Left hindlimb (tissue), 1 donor: ENCODE measurements at regions not wholly inside any gene's neighbourhood (a gene's known extent, or its start where the extent isn't known, plus 50 kb on each side); places are given as distances from the start of the nearest gene placed in this dataset.

ENCODE experiments used
- DNase-seq: peaks from one replicate; pipeline ENCODE4 v3.0.0-alpha.2; 2018

DNA sequence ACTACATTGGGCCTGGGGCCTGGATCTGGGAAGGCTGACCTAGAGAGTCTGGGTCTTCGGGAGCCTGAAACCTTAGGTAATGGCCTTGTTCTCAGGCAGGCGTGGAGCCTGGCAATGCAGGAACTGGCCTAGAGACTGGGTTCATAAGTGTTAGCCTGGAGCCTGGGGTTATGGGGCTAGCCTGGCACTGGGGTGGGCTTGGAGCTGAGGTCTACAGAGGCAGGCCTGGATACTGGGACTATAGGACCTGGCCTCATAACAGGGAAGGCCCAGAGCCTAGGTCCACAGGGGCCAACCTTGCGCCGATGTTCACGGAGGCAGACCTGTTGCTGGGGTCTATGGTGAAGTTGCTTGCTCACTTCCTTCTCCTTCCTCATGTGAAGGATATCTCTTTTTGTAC is 843.8 kb upstream of the GJE1 start:
- no peak for DNase-seq

DNA sequence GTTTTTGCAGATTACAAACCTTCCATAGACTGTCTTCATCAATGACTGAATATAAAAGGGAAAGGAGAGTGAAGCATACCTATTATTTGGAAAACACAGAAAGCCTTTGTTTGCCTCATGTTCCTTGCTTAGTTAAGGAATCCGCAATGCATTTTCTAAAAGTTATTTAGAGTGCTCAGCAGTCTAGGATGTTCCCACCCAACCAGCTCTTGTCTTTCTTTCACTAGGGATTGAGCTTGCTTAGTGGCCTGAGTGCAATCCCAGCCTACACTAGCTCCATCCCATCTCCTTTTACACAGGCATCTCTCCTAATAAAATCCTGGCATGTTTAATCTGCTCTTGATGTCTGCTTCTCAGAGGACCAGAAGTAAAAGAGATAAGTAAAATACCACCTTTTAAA is 850.5 kb upstream of the GJE1 start:
- no peak for DNase-seq

DNA sequence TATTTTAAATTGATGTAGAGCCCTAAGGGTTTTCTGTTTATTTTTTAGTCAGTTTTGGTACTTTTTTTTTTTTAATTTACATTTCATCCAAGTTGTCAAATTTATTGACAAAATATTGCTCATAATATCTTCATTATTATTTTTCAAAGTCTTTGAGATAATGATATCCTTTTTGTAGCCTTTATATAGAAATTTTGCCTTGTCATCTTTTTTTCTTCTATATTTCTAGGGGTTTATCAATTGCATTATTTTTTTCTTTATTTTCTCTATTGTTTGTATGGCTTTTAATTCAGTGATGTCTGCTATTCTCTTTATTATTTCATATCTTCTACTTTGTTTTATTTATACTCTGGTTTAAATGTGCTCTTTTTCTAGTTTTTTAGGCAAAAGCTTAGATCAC is 863.0 kb upstream of the GJE1 start:
- DNase-seq = no peak

DNA sequence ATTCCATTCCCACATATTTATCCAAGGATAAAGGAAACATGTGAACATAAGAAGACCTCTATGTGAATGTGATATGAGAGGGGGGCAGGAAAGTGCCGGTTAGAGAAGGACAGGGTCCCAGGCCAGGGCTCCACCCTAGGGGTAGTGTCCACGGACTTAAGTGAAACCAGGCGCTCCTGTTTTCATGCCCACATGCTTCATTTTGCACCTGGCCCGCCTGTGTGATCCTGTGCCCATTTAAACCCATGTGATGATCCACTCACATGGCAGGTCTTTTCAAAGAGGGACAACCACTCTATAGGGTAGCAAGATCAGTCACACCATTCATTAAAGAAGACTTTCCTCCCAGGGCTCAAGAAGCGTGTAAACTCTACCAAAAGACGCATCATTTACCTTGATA is 865.3 kb upstream of the GJE1 start:
- DNase-seq = no peak

DNA sequence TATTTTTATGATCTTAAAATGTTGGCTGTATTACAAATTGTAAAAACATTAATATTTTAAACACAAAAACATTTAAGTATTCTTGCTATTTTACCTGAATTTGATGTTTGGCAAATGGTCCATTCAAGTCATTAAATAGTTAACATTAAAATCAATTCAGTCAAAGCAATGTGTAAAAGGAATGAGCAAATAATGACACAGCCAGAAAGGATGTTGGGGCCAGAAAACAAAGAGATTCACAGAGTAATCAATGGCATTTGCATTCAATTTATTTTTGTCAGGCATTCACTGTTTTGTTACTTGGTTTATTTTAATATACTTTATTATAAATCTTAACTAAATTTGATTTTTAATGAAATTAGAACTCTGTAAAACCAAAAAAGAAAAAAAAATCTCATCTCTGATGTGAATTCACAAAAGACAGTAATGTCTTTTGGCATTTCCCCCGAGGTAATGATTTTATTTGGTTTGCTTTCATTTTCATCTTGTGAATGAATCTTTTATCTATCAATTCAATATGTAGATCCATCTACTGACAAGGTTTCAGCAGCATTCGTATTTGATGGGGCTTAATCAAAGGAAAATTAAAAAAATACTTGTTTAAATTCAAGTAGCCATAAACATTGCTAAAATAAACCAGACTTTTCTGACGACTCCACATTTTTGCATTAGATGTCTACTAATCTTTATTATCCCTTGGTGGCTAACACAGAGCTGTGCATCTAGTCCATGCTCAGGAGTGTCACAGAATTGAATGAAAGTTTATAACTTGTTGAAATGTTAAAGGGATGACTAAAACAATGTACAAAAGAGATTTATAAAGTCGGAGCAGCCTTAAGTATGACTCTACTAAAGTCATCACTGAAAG is 866.7 kb upstream of the GJE1 start:
- DNase-seq = no peak

DNA sequence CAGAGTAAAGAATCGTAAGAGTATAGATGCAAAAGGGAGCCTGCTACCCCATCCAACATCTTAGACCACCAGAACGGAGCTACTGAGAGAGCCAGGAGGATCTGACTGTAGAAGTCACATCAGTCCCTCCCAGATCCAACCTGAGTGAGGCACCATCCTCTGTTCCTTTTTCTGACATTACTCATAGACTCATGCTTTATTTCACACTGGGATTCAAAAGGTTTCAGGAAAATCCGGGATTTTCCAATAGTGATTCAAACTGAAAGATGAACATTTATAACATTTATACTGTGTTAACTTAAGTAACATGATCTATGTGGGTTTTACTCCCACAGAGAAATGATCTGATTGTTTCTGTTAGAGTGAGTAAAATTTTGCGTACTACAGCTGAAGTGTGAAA is 868.6 kb upstream of the GJE1 start:
- no peak for DNase-seq

DNA sequence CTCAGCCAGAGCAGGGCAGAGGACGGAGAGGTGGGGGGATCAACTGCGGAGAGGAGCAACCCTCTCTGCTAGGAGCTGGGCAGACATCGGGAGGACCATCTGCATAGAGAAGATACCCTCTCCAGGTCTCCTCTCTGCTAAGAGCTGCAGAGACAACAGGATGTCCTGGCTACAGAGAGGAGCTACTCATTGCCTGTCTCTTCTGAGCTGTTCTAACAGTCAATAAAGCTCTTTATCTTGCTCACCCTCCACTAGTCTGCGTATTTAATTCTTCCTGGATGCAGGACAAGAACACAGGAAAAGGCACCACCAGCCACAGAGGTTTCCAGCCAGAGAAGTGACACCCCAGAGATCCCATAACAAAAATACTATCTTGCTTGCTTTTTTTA is 871.1 kb upstream of the GJE1 start:
- no peak for DNase-seq

DNA sequence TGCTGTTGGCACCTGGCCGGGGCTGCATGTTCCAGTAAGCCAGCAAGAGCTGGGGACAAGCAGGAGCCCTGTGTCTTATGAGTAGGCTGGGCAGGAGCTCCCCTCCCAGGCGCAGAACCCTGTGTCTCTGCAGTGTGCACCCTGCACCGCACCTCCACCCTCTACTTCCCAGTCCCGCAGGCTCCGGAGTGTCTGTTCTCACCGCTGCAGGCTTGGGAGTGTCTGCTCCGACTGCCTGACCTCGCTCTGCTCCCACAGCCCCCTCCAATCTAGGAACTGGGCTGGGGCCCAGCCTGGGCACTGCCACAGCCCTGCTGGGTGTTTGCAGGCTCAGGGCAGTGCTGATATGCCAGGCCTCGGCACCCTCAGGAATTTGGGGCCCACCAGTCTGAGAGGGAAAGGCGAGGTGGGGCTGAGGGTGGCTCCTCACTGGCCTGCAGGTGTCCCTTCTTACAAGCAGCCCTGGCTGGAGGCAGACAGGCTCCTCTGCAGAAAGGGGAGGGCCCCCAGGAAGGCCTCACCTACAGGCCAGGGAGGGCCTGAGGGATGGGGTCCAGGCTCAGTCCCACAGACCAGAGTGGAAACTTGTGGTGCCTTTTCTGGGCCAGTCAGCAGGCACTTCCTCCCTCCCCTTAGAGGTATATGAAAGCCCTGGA is 871.6 kb upstream of the GJE1 start:
- DNase-seq = no peak

DNA sequence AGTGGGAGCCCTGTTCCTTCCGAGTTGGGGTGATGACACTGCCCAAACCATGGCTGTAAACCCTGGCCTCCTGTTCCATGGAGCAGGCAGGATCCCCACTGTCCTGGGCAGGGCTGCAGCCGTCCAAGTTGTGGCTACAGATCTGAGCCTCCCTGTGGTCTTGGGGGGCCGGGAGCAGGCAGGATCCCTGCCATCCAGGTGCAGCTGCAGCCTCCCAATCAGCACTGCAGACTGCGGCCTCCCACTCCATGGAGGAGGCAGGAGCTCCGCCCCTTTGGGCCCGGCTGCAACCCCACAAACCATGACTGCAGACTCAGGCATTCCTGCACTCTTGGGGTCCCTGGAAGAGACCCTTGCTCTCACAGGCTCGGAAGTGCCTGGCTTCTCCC is 872.1 kb upstream of the GJE1 start:
- no peak for DNase-seq

DNA sequence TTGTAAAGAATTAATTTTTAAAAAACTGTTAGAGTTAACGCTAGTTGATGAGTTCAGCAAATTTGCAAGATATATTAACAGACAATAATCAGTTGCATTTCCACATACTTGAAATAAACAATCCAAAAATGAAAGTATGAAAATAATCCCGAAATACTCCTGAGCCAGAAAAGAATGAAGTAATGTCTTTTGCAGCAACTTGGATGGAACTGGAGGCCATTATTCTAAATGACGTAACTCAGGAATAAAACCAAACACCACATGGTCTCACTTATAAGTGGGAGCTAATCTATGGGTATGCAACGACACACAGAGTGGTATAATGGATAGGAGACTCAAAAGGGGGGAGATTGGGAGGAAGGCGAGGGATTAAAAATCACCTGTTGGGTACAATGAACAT is 872.9 kb upstream of the GJE1 start:
- no peak for DNase-seq

DNA sequence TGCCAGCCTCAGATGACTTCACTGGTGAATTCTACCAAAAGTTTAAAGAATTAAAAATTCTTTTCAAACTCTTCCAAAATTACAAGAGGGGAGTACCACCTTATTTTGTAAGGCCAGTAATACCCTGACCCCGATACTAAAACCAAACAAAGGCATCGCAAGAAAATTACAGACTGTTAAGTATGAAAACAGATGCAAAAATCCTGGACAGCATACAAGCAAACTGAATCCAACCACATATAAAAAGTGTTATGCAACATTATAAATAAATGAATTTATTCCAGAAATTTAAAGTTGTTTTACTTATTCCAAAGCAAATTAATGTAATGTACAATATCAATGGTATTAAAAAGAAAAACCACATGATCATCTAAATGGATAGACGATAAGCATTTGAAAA is 873.6 kb upstream of the GJE1 start:
- DNase-seq = no peak

DNA sequence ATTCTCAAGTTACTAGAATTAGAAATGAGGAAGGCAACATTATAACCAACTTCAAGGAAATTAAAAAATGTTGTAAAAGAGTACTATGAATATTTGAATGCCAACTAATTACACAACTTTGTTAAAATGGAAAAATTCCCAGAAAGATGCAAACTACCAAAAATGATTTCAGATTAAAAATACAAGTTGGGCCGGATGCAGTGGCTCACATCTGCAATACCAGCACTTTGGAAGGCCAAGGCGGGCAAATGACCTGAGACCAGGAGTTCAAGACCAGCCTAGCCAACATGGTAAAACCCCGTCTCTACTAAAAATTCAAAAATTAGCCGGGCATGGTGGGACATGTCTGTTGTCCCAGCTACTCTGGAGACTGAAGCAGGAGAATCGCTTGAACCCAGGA is 874.2 kb upstream of the GJE1 start:
- no peak for DNase-seq

DNA sequence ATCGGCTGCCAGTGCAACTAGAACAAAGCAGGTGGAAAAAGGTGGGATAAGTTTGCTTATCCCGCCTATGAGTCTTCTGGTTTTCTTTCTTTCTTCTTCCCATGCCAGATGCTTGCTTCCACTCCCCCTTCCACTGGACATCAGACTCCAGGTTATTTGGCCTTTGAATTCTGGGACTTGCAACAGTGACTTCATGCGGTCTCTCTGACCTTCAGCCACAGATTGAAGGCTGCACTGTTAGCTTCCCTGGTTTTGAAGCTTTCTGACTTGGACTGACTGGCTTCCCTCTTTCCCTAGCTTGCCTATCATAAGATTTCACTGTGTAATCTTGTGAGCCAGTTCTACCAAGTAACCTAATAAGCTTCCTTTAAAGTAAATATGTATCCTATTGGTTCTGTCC is 878.4 kb upstream of the GJE1 start:
- no peak for DNase-seq

DNA sequence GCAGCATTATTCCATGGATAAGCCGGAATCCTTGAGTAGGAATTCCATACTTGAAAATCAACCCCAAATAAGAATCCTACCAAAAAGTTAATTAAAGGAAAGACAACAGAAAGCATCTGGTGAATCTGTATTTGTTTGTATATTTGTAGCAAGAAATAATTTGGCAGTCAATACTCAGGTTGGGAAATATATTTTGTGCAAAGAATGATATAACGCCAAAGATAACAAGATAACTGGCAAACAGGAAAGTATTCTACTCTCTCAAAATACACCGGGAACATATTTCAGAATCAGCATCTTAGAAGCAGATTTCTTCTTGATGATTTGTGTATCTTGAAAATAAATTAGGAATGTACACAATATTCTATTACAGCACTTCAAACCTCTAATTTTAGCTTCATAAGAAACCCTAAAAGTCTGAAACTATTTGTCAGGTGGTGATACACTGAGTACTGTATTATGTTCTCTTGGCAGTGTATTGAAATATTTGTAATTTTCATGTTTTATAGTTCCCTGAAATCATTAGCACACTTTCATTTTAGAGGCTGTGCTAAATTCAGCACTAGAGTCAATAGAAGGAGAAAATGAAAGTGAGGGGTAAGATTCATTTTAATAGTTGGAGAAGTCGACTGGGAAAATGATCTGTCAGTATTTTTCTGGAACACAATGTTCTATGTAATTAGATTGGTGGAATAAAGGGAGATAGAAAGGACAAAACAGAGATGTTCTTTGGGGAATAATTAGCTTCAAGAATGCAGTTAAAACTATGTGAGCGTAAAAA is 879.7 kb upstream of the GJE1 start:
- no peak for DNase-seq

DNA sequence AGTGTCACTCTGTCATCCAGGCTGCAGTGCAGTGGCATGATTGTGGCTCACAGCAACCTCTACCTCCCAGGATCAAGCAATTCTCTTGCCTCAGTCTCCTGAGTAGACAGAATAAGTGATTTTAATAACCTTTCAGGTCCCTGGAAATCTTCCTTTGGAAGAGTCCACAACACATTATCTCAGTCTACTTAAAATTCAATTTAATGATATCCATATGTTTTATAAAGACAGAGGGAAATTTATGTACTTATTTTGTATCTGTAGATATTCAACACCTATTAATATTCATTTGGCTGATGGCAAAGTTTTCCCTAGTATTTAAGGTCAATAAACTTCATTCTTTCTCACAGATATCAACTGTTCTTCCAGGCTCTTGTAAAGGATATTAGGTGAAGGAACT is 881.4 kb upstream of the GJE1 start:
- DNase-seq = no peak

DNA sequence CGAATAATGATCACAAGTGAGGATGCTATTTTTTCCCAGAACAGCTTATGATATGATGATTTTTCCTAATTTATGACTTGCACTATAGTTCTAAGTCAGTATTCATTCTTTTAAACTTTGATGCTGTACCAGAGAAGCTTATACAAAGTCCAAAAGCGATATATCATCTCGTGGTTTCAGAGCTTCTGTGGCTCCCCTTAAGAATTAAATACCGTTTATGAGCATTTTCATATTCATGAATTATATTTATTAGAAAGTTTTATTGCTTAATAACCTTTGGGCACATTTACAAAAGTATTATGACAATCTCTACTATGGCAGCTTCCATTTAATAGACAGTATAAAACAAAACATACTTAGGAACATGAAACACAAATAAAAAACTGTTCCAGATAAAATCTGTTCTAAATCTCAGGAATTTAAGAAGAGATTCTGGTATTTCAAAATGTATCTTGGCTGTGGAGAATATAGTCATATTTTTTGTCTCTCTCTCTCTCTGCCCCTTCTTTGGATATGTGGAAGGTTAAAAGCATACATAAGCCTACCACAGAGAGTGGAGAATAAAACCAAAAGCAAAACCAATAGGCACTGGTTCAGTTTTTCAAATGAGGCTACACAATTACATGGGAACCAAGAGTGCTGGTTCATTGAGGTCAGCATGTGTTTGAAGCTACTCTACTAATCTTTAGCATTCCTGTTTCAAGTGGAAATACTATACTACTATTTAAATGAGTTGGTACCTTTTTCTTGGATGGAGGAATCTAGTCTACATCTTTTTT is 884.5 kb upstream of the GJE1 start:
- no peak for DNase-seq

DNA sequence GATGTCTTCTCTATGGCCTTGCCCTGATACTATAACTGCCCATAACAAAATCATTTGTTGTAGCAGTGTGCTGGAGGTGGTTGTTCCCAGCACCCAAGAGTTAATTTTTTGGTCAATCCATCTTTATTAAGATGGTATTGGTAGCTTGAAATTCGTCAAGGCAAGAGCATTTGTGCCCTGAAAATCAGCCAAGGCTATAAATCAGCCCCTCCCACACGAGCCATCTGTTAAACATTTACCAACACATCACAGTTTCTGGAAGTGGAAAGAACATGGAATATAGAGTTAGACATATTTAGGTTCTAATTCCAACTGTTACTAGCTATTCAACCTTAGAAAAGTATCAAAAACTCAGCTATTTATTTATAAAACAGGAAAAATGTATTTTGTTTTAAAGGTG is 888.4 kb upstream of the GJE1 start:
- DNase-seq = no peak

DNA sequence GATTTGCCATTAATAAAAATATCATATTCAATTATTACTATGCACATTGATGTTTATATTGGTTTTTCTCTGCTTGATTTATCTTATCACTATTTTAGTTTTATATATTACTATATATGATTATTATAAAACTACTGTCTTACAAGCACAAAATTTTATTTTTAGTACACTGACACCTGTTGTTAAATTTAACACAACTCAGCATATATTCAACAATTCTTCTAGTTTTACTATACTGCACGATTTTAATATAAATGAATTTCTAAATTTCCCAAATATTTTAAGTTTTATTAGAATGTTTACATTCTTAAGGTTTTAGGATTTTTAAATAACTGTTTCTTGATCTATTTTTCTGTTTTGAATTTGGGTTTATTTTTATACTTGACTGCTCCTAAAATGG is 889.8 kb upstream of the GJE1 start:
- no peak for DNase-seq

DNA sequence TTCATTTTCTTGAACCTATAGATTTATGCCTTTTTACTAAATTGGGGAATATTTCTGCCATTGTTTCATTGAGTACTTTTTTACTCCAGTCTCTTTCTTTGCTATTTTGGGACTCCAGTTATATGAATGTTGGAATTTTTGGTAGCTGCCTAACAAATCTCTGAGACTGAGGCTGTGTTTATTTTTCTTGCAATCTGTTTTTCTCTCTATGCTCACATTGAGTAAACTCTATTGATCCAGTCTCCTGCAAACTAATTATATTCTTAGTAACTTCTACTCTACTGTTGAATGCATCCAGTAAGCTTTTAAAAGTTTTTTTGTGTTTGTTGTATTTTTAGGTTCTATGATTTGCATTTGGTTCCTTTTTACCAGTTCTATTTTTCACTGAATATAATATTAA is 903.4 kb upstream of the GJE1 start:
- DNase-seq = no peak

DNA sequence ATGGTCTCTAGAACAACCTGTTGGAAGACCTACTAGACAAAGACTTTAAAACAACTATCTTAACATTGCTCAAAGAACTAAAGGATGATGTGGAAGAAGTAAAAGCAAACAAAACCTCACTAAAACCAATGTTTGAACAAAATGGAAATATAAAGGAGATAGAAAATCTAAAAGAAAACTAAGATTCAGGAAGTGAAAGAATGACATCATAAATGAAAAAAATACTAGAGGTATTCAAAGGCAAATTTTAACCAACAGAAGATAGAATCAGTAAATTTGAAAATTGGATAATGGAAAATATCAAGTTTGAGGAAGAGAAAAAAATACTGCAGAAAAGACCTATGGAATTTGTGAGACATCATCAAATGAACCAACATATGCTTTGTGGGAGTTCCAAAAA is 914.1 kb upstream of the GJE1 start:
- no peak for DNase-seq

DNA sequence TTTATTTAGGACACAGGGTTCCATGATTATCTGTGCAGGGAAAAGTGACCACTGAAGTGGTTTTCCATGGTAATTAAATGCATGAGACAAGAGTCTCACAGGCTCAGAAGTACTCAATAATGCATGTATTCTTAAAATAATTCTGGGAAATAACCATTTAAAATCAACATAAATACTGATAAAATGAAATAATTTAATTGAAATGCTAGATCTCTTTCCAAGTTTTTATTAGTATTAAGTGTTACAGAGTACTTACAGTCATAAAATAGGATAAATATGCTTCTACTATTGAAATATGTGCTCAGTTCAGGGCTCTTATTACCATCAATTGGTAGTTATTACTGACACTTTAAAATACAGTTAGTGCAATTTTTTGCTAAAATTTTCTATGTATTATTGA is 916.0 kb upstream of the GJE1 start:
- DNase-seq = no peak

DNA sequence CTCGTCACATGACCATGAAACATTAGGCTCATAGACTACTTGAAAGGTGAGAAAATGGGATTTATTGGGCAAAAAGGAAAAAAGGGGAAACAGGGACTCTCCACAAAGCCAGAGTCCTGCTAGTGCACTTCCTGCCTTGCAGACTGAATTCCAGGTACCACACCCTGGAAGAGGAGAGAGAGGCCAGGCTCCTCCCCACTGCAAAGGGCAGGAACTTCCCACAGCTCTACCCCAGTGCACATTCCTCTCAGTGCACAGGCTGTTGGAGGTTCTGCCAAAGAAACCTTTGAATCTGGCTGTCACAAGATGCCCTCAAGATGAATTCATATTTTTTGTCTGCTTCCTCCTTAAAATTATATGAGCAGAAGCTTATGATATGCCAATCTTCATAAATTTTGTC is 920.4 kb upstream of the GJE1 start:
- no peak for DNase-seq

DNA sequence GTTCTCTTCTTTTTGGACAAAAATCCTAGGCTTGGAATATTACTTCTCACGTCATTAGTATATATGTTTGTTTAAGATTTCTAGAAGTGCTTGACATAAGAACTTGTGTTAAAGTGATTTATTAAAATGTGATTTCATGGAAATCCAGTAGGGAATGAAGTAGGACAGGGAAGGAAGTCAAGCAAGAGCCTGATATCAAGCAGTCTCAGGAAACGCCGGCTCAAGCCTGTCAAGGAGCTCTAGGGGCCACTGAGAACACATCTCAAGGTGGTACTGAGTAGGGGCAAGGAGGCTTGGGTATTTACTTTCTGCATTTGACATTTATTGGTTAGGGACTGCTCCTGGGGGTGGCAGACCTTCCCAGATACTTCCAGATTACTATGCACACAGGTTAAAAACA is 920.9 kb upstream of the GJE1 start:
- no peak for DNase-seq
